Urinary bladder (tissue), 3 donors: ENCODE measurements at regions not wholly inside any gene's neighbourhood (a gene's known extent, or its start where the extent isn't known, plus 50 kb on each side); places are given as distances from the start of the nearest gene placed in this dataset.

Experiments used
- DNase-seq: peaks from one replicate; pipeline ENCODE4 v3.0.0-alpha.2; 2015; ENCODE audit errors: extremely low spot score
- H3K27ac ChIP-seq: one replicate; pipeline ENCODE4 v1.5.1; 2013; ENCODE audit warnings: low read depth, mild to moderate bottlenecking, moderate library complexity
- H3K36me3 ChIP-seq: one replicate; pipeline ENCODE4 v1.6.1; 2013; ENCODE audit warnings: mild to moderate bottlenecking, moderate library complexity; ENCODE audit not compliant: insufficient read depth
- H3K4me1 ChIP-seq: one replicate; pipeline ENCODE4 v1.6.1; 2013; ENCODE audit warnings: mild to moderate bottlenecking, moderate library complexity; ENCODE audit not compliant: insufficient read depth
- H3K4me3 ChIP-seq: one replicate; pipeline ENCODE4 v1.5.1; 2013; ENCODE audit warnings: low read depth, low read length
- WGBS: extraction: QIAGEN DNeasy Blood & Tissue Kit; methylation state at CpG from one replicate; pipeline ENCODE4 v1.1.7; 2013; 5-methylcytosine and 5-hydroxymethylcytosine counted together
- donor health status: healthy with polysubstance abuse.
- donor health status: healthy.

GRCh38 chr5:120372899-120373298, 91.2 kb upstream of the PRR16 start:
- H3K4me1 ChIP-seq: no peaks in the 10 kb centered on the region
- no peaks in the 10 kb centered on the region for H3K36me3 ChIP-seq
- WGBS: 68% methylated on average over 3 of the region's 3 CpGs
- DNase-seq: no peak
- no peak overlapping the region for H3K4me3 ChIP-seq
- H3K27ac ChIP-seq: no peak overlapping the region

- WGBS: 26% methylated on average over 1 of the region's 1 CpG
- Histone ChIP-seq H3K36me3 (no peaks in the 10 kb centered on the region), H3K27ac (no peak overlapping the region), H3K4me1 (no peaks in the 10 kb centered on the region), H3K4me3 (no peak overlapping the region)
- DNase-seq: no peak
Observed at GRCh38 chr5:120375248-120375647, 88.9 kb upstream of the PRR16 start.

- 96% methylated on average over 1 of the region's 1 CpG for WGBS
- no peaks in the 10 kb centered on the region for H3K4me1 ChIP-seq
- no peaks in the 10 kb centered on the region for H3K36me3 ChIP-seq
- no peak overlapping the region for H3K27ac ChIP-seq
- DNase-seq: no peak
- no peak overlapping the region for H3K4me3 ChIP-seq
Observed at GRCh38 chr5:120380644-120381043, 83.5 kb upstream of the PRR16 start.

GRCh38 chr5:120382833-120383232, 81.3 kb upstream of the PRR16 start:
- Histone ChIP-seq H3K4me1 (no peaks in the 10 kb centered on the region), H3K36me3 (no peaks in the 10 kb centered on the region), H3K27ac (no peak overlapping the region), H3K4me3 (no peak overlapping the region)
- no peak for DNase-seq
- WGBS: 94% methylated on average over 2 of the region's 2 CpGs

- Histone ChIP-seq H3K36me3 (no peaks in the 10 kb centered on the region), H3K27ac (no peak overlapping the region), H3K4me1 (no peaks in the 10 kb centered on the region), H3K4me3 (no peak overlapping the region)
- DNase-seq: no peak
Observed at GRCh38 chr5:120386981-120387380, 77.1 kb upstream of the PRR16 start.

GRCh38 chr5:120388016-120388781, 75.9 kb upstream of the PRR16 start:
- Histone ChIP-seq H3K27ac (peak overlapping the region; percentile 10), H3K4me1 (no peaks in the 10 kb centered on the region), H3K4me3 (no peak overlapping the region), H3K36me3 (no peaks in the 10 kb centered on the region)
- no peak for DNase-seq
- 63% methylated on average over 1 of the region's 1 CpG for WGBS

- Histone ChIP-seq H3K4me3 (no peak overlapping the region), H3K27ac (no peak overlapping the region), H3K4me1 (no peaks in the 10 kb centered on the region), H3K36me3 (no peaks in the 10 kb centered on the region)
- no peak for DNase-seq
Observed at GRCh38 chr5:120394259-120394658, 69.8 kb upstream of the PRR16 start.

- no peak for DNase-seq
- H3K27ac ChIP-seq: no peak overlapping the region
- no peaks in the 10 kb centered on the region for H3K4me1 ChIP-seq
Observed at GRCh38 chr5:120396186-120396585, 67.9 kb upstream of the PRR16 start.

GRCh38 chr5:120400356-120400755, 63.7 kb upstream of the PRR16 start:
- Histone ChIP-seq H3K4me1 (no peaks in the 10 kb centered on the region), H3K27ac (no peak overlapping the region), H3K4me3 (no peak overlapping the region), H3K36me3 (no peaks in the 10 kb centered on the region)
- WGBS: 86% methylated on average over 1 of the region's 1 CpG
- no peak for DNase-seq

More at GRCh38 chr5:120396186-120396585, 67.9 kb upstream of the PRR16 start:
- Histone ChIP-seq H3K36me3 (no peaks in the 10 kb centered on the region), H3K4me3 (no peak overlapping the region)

GRCh38 chr5:120402606-120403005, 61.5 kb upstream of the PRR16 start:
- Histone ChIP-seq H3K4me1 (no peaks in the 10 kb centered on the region), H3K36me3 (no peaks in the 10 kb centered on the region), H3K4me3 (no peak overlapping the region), H3K27ac (no peak overlapping the region)
- DNase-seq: no peak
- 93% methylated on average over 2 of the region's 2 CpGs for WGBS

GRCh38 chr5:120405286-120405864, 58.7 kb upstream of the PRR16 start:
- H3K36me3 ChIP-seq: no peaks in the 10 kb centered on the region
- H3K4me3 ChIP-seq: no peak overlapping the region
- no peaks in the 10 kb centered on the region for H3K4me1 ChIP-seq
- no peak overlapping the region for H3K27ac ChIP-seq
- WGBS: 62% methylated on average over 1 of the region's 1 CpG
- no peak for DNase-seq

GRCh38 chr5:120405923-120406322, 58.2 kb upstream of the PRR16 start:
- H3K36me3 ChIP-seq: no peaks in the 10 kb centered on the region
- no peak overlapping the region for H3K27ac ChIP-seq
- H3K4me1 ChIP-seq: no peaks in the 10 kb centered on the region
- DNase-seq: no peak
- H3K4me3 ChIP-seq: no peak overlapping the region

- no peak overlapping the region for H3K27ac ChIP-seq
- no peaks in the 10 kb centered on the region for H3K36me3 ChIP-seq
- DNase-seq: no peak
- 92% methylated on average over 3 of the region's 3 CpGs for WGBS
- no peaks in the 10 kb centered on the region for H3K4me1 ChIP-seq
- no peak overlapping the region for H3K4me3 ChIP-seq
Observed at GRCh38 chr5:120413686-120414085, 50.4 kb upstream of the PRR16 start.
